DMS79 (cell line): ENCODE measurements at regions not wholly inside any gene's neighbourhood (a gene's known extent, or its start where the extent isn't known, plus 50 kb on each side); places are given as distances from the start of the nearest gene placed in this dataset.

ENCODE experiments used
- DNase-seq: peaks from one replicate; lab custom pipeline; 2025; lab: John Stamatoyannopoulos, UW

GRCh38 chr7:26513948-26514347 is 222.3 kb downstream of the SNX10 start:
- DNase-seq = no peak

- DNase-seq = no peak
Observed at GRCh38 chr7:26514633-26515032, 223.0 kb downstream of the SNX10 start.

DNA sequence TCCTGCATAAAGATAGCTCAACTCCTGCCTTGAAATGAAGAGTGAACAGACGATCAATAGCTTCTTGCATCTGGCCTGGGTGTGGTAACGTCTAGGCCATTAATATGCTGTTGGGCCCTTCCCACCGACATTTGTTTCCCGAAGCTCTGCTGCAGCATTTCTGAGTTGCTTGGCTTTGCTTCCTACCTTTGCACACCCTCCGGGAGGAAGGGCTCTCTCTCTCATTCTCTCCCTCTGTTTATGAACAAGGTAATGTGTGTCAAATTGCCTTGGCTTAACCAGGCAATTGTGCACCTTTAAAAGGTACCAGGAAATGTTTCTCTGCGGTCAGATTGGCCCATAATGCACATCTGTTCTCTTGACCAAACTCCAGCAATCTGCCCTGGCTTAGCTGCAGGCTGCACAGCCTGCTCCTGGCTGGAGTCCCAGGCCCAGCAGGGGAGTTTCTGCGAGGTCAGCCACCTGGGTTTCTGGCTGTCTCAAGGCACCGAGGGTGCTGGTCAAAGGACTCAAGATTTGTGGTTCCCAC is 223.7 kb downstream of the SNX10 start:
- DNase-seq = peak; percentile 69

- no peak for DNase-seq
Observed at GRCh38 chr7:26520483-26520882, 228.8 kb downstream of the SNX10 start.

DNA sequence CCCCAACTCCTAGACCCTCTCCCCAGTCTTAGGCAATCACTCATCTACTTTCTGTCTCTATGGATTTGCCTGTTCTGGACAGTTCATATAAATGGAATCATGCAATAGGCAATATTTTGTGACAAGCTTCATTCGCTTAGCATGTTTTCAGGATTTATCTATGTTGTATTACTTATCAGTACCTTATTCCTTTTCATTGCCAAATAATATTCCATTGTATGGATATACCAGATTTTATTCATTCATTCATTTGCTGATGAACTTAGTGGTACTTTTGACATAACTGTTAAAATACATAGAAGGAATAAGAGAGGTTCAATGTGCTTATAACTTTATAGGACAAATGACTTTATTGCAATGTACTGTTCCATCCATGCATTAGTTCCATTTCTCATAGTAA is 231.0 kb downstream of the SNX10 start:
- DNase-seq = no peak

GRCh38 chr7:26525398-26526264 is 234.0 kb downstream of the SNX10 start:
- no peak for DNase-seq

DNA sequence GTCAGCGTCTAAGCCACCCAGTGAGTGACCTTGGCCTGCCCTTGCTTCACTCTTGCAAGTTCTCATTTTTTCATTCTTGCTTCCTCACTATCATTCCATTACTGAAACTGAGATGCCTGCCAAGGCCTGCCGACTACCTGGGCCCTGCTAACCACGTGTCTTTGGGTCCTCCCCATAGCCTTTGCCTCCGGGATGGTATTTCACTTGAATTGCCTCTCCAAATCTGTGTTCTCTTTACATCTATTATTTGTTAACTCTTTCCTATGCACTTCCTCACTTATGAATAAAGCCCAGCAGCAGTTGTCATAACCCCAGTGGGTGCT is 234.6 kb downstream of the SNX10 start:
- DNase-seq = no peak

- no peak for DNase-seq
Observed at GRCh38 chr7:26531926-26532325, 240.3 kb downstream of the SNX10 start.

DNA sequence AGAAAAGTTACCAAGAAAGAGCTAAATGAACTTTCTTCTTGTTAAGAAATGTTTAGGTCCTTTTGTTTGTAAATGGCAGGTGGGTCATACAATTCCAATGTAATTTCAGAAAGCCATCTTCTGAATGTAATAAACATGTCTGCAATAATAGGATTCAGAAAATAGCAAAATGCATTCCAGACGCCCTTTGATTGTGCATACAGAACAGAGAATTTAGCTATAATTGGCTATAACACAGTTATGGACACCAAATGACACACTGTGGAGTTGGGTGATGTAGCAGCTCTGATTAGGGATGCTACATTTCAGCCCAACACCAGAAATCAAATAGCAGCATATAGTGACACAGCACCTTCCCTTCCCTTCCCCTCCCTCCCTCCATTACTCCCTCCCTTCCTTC is 240.8 kb downstream of the SNX10 start:
- DNase-seq = no peak

DNA sequence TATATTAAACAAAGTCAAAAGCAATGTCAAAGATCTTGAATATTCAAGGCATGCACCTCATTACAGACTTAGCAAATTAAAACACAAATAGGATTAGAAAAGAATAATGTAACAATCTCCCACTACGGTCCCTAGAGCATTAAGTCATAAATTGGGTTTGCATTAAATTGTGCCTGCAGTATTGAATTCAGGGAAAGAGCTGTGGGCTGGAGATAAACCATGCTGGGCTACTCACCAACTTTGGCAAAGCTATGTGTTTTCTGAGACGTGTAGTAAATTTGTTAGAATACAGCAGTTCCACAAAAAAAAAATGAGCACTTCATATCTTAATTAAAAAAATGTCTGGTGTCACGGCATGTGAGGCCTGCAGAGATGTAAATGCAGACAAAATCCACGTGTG is 241.6 kb downstream of the SNX10 start:
- no peak for DNase-seq

GRCh38 chr7:26534649-26535482 is 243.2 kb downstream of the SNX10 start:
- DNase-seq = peak; percentile 43

- no peak for DNase-seq
Observed at GRCh38 chr7:26535483-26536007, 243.9 kb downstream of the SNX10 start.

- no peak for DNase-seq
Observed at GRCh38 chr7:26538216-26538615, 246.6 kb downstream of the SNX10 start.

- DNase-seq = no peak
Observed at GRCh38 chr7:26538689-26539088, 247.0 kb downstream of the SNX10 start.

GRCh38 chr7:26543340-26543739 is 251.7 kb downstream of the SNX10 start:
- no peak for DNase-seq

- DNase-seq = no peak
Observed at GRCh38 chr7:26543951-26544350, 252.3 kb downstream of the SNX10 start.

DNA sequence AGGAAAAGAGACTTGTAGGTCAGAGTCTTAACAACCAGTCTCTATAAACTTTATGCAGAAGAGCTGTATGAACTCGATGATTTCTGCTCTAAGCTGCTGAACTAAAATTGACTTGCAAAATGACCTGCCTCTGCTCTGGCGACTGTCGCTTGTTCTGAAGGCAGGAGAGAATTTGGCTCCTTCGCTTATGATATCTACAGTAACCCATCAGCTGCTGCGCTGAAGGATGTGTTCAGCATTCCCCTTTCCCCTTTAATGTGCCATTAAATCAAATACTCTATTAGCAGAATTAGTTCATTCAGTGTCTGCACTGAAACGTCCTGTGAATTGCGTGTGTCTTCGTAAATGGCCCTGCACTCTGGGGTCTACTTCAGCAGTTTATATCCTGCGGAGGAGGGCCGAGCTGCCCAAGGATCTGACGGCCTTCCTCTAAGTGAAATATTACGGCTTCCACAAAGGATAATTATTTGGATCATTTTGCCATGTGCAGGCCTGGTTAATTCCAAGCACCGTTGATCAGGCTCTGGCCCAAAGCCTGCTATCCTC is 254.9 kb downstream of the SNX10 start:
- DNase-seq = no peak

- no peak for DNase-seq
Observed at GRCh38 chr7:26547156-26547555, 255.5 kb downstream of the SNX10 start.

GRCh38 chr7:26549281-26549944 is 257.8 kb downstream of the SNX10 start:
- DNase-seq = no peak

GRCh38 chr7:26550492-26550891 is 258.8 kb downstream of the SNX10 start:
- no peak for DNase-seq

DNA sequence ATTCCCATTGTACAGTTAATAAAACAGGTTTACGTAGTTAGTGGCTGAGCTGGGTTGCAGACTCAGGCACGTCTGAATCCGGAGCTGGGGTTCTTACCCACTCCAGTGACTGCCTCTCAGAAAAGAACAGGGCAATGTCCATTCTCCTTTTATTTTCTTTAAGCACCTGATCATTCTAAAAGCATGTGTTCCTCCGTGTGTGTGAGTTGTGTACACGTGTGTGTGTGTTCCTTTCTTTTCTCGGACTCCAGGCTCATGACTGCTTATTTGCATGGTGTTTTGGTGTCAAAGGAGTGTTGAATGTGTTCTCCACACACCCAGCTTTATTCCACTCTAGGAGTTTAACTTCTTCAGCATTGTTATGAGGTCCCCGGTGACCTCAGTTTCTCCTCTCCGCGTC is 260.1 kb downstream of the SNX10 start:
- no peak for DNase-seq

GRCh38 chr7:26553128-26553527 is 261.5 kb downstream of the SNX10 start:
- no peak for DNase-seq
